Adrenal gland (tissue), 9 donors: ENCODE measurements at regions not wholly inside any gene's neighbourhood (a gene's known extent, or its start where the extent isn't known, plus 50 kb on each side); places are given as distances from the start of the nearest gene placed in this dataset.

Experiments used
- DNase-seq, 7 donors: peaks; one replicate each; pipeline ENCODE4 v3.0.0-alpha.2; 2019 to 2020
- H3K27ac ChIP-seq, 5 donors: fragments of 200-600 bp; sonication (generic) in 4 of 5; 1 replicate in 3 of 5; 2 replicates in 2 of 5; pipeline versions ENCODE4 v1.5.1 to v1.8.0; 2016 to 2020; ENCODE audit warnings: mild to moderate bottlenecking in 1 of 5
- H3K27me3 ChIP-seq: fragments of 200-600 bp; 2 replicates; pipeline ENCODE4 v1.8.0; 2021
- H3K36me3 ChIP-seq, 2 donors: fragments of 200-600 bp; replicated peaks in 1 of 2; 1 replicate in 1 of 2; 2 replicates in 1 of 2; pipeline versions ENCODE4 v1.5.1 to v1.8.0; 2018 to 2022
- H3K4me1 ChIP-seq, 2 donors: fragments of 200-600 bp; replicated peaks in 1 of 2; 1 replicate in 1 of 2; 2 replicates in 1 of 2; pipeline versions ENCODE4 v1.5.1 to v1.8.0; 2018 to 2021
- H3K4me3 ChIP-seq, 4 donors: fragments of 200-600 bp; sonication (generic) in 3 of 4; one replicate each; pipeline ENCODE4 v1.5.1; 2016 to 2018
- H3K9me3 ChIP-seq, 3 donors: fragments of 200-600 bp; sonication (generic) in 1 of 3; replicated peaks in 1 of 3; 1 replicate in 2 of 3; 2 replicates in 1 of 3; pipeline versions ENCODE4 v1.5.1 to v1.8.0; 2016 to 2021
- POLR2A ChIP-seq, 2 donors: fragments of 450-650 bp; IDR thresholded peaks; one replicate each; pipeline ENCODE4 v1.6.1; 2017; ENCODE audit warnings: antibody characterized with exemption in 2 of 2, mild to moderate bottlenecking in 2 of 2, moderate library complexity in 1 of 2
- WGBS, 4 donors: extraction: QIAGEN DNeasy Blood & Tissue Kit in 2 of 4; methylation state at CpG; one replicate each; pipeline versions ENCODE4 v1.1.5 to v1.1.7; 2013 to 2017; 5-methylcytosine and 5-hydroxymethylcytosine counted together
- intact Hi-C, 2 donors: fragments of 100-400 bp; cut with DNase I; formaldehyde crosslinking; loops; one replicate each; pipeline versions ENCODE4 v1.14.1 to v1.15.0; 2022 to 2023
- TF ChIP-seq, protein P1 (sequence below), 6 experiments: fragments of 450-650 bp in 4 of 6; fragments of 200-600 bp in 2 of 6; sonication (generic) in 1 of 6; IDR thresholded peaks; 1 replicate in 5 of 6; 2 replicates in 1 of 6; pipeline versions ENCODE4 v1.5.1 to v1.8.0; 2016 to 2021; ENCODE audit warnings: antibody characterized with exemption in 6 of 6, mild to moderate bottlenecking in 2 of 6, moderate library complexity in 1 of 6
- donor health status: healthy with polysubstance abuse.
- donor health status: Bipolar disorder and iron deficiency.
- donor health status: DM: yes; HTN: yes; CAD: no.
- donor health status: DM: no; HTN: no; CAD: no.
- donor health status: DM: no; HTN: no; CAD: no.

DNA sequence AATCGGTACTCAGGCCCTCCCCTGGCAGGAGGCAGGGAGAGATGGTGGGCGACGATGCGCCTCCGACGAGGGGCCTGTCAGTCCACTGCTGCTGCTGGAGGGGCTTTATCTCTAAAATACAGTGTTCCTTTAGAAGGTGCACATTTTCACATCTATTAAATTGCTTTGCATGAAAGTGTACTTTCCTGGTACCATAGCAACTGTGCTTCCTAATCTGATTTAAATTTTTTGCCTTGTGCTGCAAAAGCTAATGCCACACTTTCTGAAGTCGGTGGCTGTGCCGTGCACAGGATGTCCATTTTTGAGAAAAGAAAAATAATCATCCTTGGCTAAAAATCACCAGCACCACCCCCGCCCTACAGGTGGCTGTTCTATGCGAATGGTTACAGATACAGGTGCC lies 262.0 kb upstream of the CDH4 start:
- intact Hi-C loops = no loop called here
- H3K4me1 ChIP-seq = no peaks in the 10 kb centered on the region
- H3K4me3 ChIP-seq = no peak overlapping the region
- no peaks in the 10 kb centered on the region for H3K36me3 ChIP-seq
- WGBS, 4 donors = 57 to 67% (median 64%) methylated on average over 9 to 10 of the region's 10 CpGs
- TF ChIP-seq, protein P1, sequence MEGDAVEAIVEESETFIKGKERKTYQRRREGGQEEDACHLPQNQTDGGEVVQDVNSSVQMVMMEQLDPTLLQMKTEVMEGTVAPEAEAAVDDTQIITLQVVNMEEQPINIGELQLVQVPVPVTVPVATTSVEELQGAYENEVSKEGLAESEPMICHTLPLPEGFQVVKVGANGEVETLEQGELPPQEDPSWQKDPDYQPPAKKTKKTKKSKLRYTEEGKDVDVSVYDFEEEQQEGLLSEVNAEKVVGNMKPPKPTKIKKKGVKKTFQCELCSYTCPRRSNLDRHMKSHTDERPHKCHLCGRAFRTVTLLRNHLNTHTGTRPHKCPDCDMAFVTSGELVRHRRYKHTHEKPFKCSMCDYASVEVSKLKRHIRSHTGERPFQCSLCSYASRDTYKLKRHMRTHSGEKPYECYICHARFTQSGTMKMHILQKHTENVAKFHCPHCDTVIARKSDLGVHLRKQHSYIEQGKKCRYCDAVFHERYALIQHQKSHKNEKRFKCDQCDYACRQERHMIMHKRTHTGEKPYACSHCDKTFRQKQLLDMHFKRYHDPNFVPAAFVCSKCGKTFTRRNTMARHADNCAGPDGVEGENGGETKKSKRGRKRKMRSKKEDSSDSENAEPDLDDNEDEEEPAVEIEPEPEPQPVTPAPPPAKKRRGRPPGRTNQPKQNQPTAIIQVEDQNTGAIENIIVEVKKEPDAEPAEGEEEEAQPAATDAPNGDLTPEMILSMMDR (IDR thresholded peaks at IDR 0.05) = no peak
- TF ChIP-seq POLR2A (IDR thresholded peaks at IDR 0.05) = no peak
- no peak for DNase-seq
- no peaks in the 10 kb centered on the region for H3K9me3 ChIP-seq
- H3K27ac ChIP-seq = no peak overlapping the region
- no peaks in the 10 kb centered on the region for H3K27me3 ChIP-seq

DNA sequence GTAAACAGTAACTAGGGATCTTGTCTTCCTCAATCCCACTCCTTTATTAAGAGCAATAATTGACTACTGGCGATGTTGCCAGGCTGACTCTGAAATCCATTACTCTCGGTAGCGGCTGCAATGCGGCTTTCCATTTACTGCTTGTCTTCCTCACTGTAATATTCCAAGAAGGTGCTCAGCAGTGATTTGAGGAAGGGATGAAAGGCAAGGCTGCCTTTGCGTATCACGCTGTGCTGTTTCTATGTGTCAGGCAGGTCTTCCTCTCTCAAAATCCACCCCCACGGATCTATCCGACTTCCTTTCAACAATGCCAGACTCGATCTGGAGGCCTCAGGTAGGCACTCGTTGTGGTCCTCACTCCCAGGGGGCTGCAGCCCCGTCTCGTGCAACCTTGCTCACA lies 261.4 kb upstream of the CDH4 start:
- intact Hi-C loops = no loop called here
- no peak for DNase-seq
- no peaks in the 10 kb centered on the region for H3K36me3 ChIP-seq
- no peak overlapping the region for H3K4me3 ChIP-seq
- H3K4me1 ChIP-seq = no peaks in the 10 kb centered on the region
- WGBS, 4 donors = 54 to 74% (median 68%) methylated on average over 8 to 12 of the region's 12 CpGs
- no peaks in the 10 kb centered on the region for H3K27me3 ChIP-seq
- TF ChIP-seq, protein P1 (IDR thresholded peaks at IDR 0.05) = no peak
- TF ChIP-seq POLR2A (IDR thresholded peaks at IDR 0.05) = no peak
- H3K27ac ChIP-seq = no peak overlapping the region
- no peaks in the 10 kb centered on the region for H3K9me3 ChIP-seq

DNA sequence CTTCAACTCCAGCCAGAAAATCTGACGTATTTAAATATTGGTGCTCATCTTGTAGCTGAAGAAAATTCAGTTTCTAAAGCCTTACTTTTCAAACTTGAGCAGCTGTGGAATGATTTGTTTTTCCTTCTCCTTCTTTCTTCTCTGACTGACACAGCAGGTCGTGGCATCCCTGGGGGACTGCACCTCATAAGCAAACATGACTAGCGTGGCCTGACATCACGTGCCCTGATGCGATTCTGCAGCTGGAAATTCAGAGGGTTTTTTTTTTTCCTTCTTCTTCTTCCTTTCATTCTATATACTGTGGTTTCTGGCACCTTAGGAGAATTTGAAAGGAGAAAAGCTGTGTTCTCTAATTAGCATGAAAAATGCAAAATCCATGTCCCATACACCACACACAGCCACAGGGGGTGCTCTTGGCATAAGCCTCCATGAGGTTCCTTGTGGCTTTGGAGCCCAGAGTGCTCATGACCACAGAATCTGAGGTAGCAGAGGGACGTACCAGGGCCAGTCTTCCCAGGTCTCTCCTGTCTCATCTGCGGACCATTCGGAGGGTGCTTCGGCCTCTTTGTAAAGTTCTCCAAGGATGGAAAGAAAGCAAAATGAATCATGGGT lies 258.5 kb upstream of the CDH4 start:
- no peak for TF ChIP-seq POLR2A (IDR thresholded peaks at IDR 0.05)
- TF ChIP-seq, protein P1 (IDR thresholded peaks at IDR 0.05) = no peak
- Histone ChIP-seq H3K27me3 (no peaks in the 10 kb centered on the region), H3K27ac (no peak overlapping the region), H3K4me3 (no peak overlapping the region), H3K36me3 (no peaks in the 10 kb centered on the region), H3K4me1 (no peaks in the 10 kb centered on the region), H3K9me3 (no peaks in the 10 kb centered on the region)
- DNase-seq = no peak
- 57 to 64% (median 60%) methylated on average over 9 of the region's 9 CpGs for WGBS, 4 donors
- intact Hi-C loops = no loop called here

DNA sequence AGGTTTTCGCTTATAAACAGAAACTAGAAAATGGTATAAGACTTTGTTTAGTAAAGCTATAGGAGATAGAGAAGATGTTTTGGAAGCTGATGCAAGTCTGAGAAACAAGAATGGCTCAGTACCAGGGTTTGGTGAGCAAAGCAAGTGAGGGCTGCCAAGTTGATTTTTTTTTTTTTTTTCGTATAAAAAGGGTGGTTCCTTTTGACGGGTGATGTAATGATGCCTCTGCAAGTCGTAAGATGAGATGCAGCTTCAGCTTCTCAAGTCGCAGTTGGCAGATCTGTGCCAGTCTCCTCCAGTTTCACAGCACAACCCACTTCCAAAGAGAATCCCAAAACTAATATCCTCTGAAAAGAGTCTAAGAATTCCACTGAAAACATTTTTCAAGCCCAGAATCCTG lies 252.8 kb upstream of the CDH4 start:
- 61 to 67% (median 63%) methylated on average over 5 of the region's 5 CpGs for WGBS, 4 donors
- peaks cover 5% of the 10 kb centered on the region for H3K27me3 ChIP-seq

DNA sequence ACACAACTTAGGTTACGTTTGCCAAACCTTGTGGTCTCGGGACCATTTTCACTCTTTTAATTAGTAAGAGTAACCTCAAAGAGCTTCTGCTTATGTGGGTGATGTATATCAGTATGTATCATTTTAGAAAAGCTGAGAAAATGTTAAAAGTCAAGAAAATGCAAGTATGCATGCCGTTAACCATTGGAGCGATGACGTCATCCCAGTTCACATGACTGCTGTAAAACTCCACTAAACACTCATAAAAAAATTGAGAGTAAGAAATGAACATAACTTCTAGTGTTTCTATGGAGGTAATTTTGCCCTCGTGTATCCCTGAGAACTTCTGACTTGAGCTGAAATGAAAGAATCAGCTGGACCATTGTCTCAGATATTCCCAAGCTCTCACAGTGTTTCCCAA lies 250.0 kb upstream of the CDH4 start:
- Histone ChIP-seq H3K4me3 (no peak overlapping the region), H3K36me3 (no peaks in the 10 kb centered on the region), H3K27ac (no peak overlapping the region), H3K4me1 (no peaks in the 10 kb centered on the region), H3K27me3 (peaks cover 8% of the 10 kb centered on the region), H3K9me3 (no peaks in the 10 kb centered on the region)
- 63 to 73% (median 70%) methylated on average over 6 of the region's 6 CpGs for WGBS, 4 donors
- no peak for DNase-seq
- intact Hi-C loops = no loop called here
- no peak for TF ChIP-seq POLR2A (IDR thresholded peaks at IDR 0.05)
- TF ChIP-seq, protein P1 (IDR thresholded peaks at IDR 0.05) = no peak

More for the DNA sequence above, 252.8 kb upstream of the CDH4 start:
- Histone ChIP-seq H3K9me3 (no peaks in the 10 kb centered on the region), H3K27ac (no peak overlapping the region), H3K4me1 (no peaks in the 10 kb centered on the region), H3K4me3 (no peak overlapping the region), H3K36me3 (no peaks in the 10 kb centered on the region)
- DNase-seq = no peak
- intact Hi-C loops = no loop called here
- TF ChIP-seq POLR2A (IDR thresholded peaks at IDR 0.05) = no peak
